ENCODE measurements at regions not wholly inside any gene's neighbourhood (a gene's known extent, or its start where the extent isn't known, plus 50 kb on each side); places are given as distances from the start of the nearest gene placed in this dataset.
A peak's percentile ranks its signal among the peaks of the same experiment; 100 is the strongest.

- no peaks in the 10 kb centered on the region for H4K20me1 ChIP-seq (ENCODE audit: control insufficient read depth, extremely low read depth, insufficient read depth, low read length)
- H3K27me3 ChIP-seq (ENCODE audit: control insufficient read depth, insufficient read depth, low read length), result no peaks in the 10 kb centered on the region
- no peak overlapping the region for H3K4me2 ChIP-seq (ENCODE audit: extremely low read depth, insufficient read depth, low read length)
- no peak overlapping the region for H3K9ac ChIP-seq (ENCODE audit: insufficient read depth, low read length)
- DNase-seq (ENCODE audit: low read depth in 2 of 2), result no peak
- H3K9me3 ChIP-seq (ENCODE audit: control insufficient read depth, insufficient read depth, low read depth, low read length), result no peaks in the 10 kb centered on the region
- H3K27ac ChIP-seq (ENCODE audit: insufficient read depth, low read length), result no peak overlapping the region
- H3K4me1 ChIP-seq (ENCODE audit: control insufficient read depth, extremely low read depth, insufficient read depth, low read length), result no peaks in the 10 kb centered on the region
- H3K36me3 ChIP-seq (ENCODE audit: control insufficient read depth, insufficient read depth, low read length), result no peaks in the 10 kb centered on the region
- TF ChIP-seq CTCF (conservative IDR thresholded peaks at IDR 0.05 in 1 of 2, IDR thresholded peaks at IDR 0.05 in 1 of 2; ENCODE audit: low read depth in 1 of 2, low read length in 2 of 2), result no peak
- no peak for TF ChIP-seq EZH2 (IDR thresholded peaks at IDR 0.05; ENCODE audit: low read length, missing control alignments)
- H3K79me2 ChIP-seq (ENCODE audit: control insufficient read depth, insufficient read depth, low read length), result no peaks in the 10 kb centered on the region
- H2AFZ ChIP-seq (ENCODE audit: low read length), result no peak overlapping the region
- no peak overlapping the region for H3K4me3 ChIP-seq (replicated peaks in 1 of 4; ENCODE audit: control extremely low read depth in 1 of 4, insufficient read depth in 1 of 4, low read depth in 3 of 4, low read length in 4 of 4)
Observed at GRCh38 chr13:29689548-29689947, 94.1 kb upstream of the SLC7A1 start.

GRCh38 chr13:29688193-29688592, 92.7 kb upstream of the SLC7A1 start:
- Histone ChIP-seq H3K79me2 (ENCODE audit: control insufficient read depth, insufficient read depth, low read length) (no peaks in the 10 kb centered on the region), H2AFZ (ENCODE audit: low read length) (no peak overlapping the region), H3K27me3 (ENCODE audit: control insufficient read depth, insufficient read depth, low read length) (no peaks in the 10 kb centered on the region), H4K20me1 (ENCODE audit: control insufficient read depth, extremely low read depth, insufficient read depth, low read length) (no peaks in the 10 kb centered on the region), H3K4me2 (ENCODE audit: extremely low read depth, insufficient read depth, low read length) (no peak overlapping the region), H3K9ac (ENCODE audit: insufficient read depth, low read length) (no peak overlapping the region), H3K4me1 (ENCODE audit: control insufficient read depth, extremely low read depth, insufficient read depth, low read length) (no peaks in the 10 kb centered on the region), H3K27ac (ENCODE audit: insufficient read depth, low read length) (no peak overlapping the region), H3K4me3 (replicated peaks in 1 of 4; ENCODE audit: control extremely low read depth in 1 of 4, insufficient read depth in 1 of 4, low read depth in 3 of 4, low read length in 4 of 4) (no peak overlapping the region), H3K36me3 (ENCODE audit: control insufficient read depth, insufficient read depth, low read length) (no peaks in the 10 kb centered on the region), H3K9me3 (ENCODE audit: control insufficient read depth, insufficient read depth, low read depth, low read length) (no peaks in the 10 kb centered on the region)
- TF ChIP-seq CTCF (conservative IDR thresholded peaks at IDR 0.05 in 1 of 2, IDR thresholded peaks at IDR 0.05 in 1 of 2; ENCODE audit: low read depth in 1 of 2, low read length in 2 of 2) (no peak), EZH2 (IDR thresholded peaks at IDR 0.05; ENCODE audit: low read length, missing control alignments) (no peak)
- no peak for DNase-seq (ENCODE audit: low read depth in 2 of 2)

- H3K9ac ChIP-seq (ENCODE audit: insufficient read depth, low read length), result no peak overlapping the region
- peak in 1 of 2 donors; percentile 81 for DNase-seq (ENCODE audit: low read depth in 2 of 2)
- H3K27me3 ChIP-seq (ENCODE audit: control insufficient read depth, insufficient read depth, low read length), result peaks cover 8% of the 10 kb centered on the region
- no peak overlapping the region for H2AFZ ChIP-seq (ENCODE audit: low read length)
- H3K9me3 ChIP-seq (ENCODE audit: control insufficient read depth, insufficient read depth, low read depth, low read length), result no peaks in the 10 kb centered on the region
- TF ChIP-seq CTCF (conservative IDR thresholded peaks at IDR 0.05 in 1 of 2, IDR thresholded peaks at IDR 0.05 in 1 of 2; ENCODE audit: low read depth in 1 of 2, low read length in 2 of 2) (no peak), EZH2 (IDR thresholded peaks at IDR 0.05; ENCODE audit: low read length, missing control alignments) (no peak)
- no peaks in the 10 kb centered on the region for H3K36me3 ChIP-seq (ENCODE audit: control insufficient read depth, insufficient read depth, low read length)
- H4K20me1 ChIP-seq (ENCODE audit: control insufficient read depth, extremely low read depth, insufficient read depth, low read length), result no peaks in the 10 kb centered on the region
- H3K79me2 ChIP-seq (ENCODE audit: control insufficient read depth, insufficient read depth, low read length), result no peaks in the 10 kb centered on the region
- no peak overlapping the region for H3K27ac ChIP-seq (ENCODE audit: insufficient read depth, low read length)
- no peak overlapping the region for H3K4me2 ChIP-seq (ENCODE audit: extremely low read depth, insufficient read depth, low read length)
- no peaks in the 10 kb centered on the region for H3K4me1 ChIP-seq (ENCODE audit: control insufficient read depth, extremely low read depth, insufficient read depth, low read length)
- H3K4me3 ChIP-seq (replicated peaks in 1 of 4; ENCODE audit: control extremely low read depth in 1 of 4, insufficient read depth in 1 of 4, low read depth in 3 of 4, low read length in 4 of 4), result no peak overlapping the region
Observed at GRCh38 chr13:29684441-29684840, 89.0 kb upstream of the SLC7A1 start.
